DND-41 (cell line): ENCODE measurements at regions not wholly inside any gene's neighbourhood (a gene's known extent, or its start where the extent isn't known, plus 50 kb on each side); places are given as distances from the start of the nearest gene placed in this dataset.

ENCODE experiments used
- EZH2 ChIP-seq: IDR thresholded peaks from 3 replicates; pipeline ENCODE4 v1.6.1; 2012; ENCODE audit warnings: borderline replicate concordance, low read depth, mild to moderate bottlenecking, moderate library complexity, low read length, inconsistent platforms; ENCODE audit not compliant: severe bottlenecking
- TF ChIP-seq, protein P1 (sequence below): IDR thresholded peaks from 2 replicates; pipeline ENCODE4 v1.5.1; 2012; ENCODE audit warnings: borderline replicate concordance, low read length, moderate library complexity, mild to moderate bottlenecking; ENCODE audit not compliant: poor library complexity, severe bottlenecking; ENCODE audit errors: extremely low read depth

DNA sequence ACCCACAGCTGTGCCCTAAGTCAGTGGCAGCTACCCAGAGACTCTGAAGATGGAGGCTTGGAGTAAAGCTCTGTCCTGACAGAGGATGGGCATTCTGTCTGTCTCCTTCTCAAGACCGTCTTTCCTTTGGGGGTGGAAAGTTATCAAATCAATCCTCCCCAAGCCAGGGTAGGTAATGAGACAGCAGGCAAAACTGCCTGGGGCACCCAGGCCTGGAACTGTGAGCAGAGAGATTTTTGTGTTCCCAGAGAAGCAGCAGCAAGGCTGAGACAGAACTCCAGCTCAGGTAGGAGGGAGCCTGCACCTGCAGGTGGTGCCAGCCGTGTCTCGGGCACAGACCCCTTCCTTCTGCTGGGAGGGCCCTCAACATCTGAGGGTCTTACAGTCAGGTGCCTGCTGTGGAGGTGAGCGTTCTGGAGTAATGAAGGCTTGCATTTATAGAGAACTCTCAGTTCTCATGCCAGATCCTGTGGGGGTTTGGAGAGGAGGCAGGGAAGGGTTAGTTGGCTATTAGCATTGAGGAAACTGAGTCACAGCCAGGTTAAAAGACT lies 95.6 kb downstream of the RIPK4 start:
- TF ChIP-seq, protein P1, sequence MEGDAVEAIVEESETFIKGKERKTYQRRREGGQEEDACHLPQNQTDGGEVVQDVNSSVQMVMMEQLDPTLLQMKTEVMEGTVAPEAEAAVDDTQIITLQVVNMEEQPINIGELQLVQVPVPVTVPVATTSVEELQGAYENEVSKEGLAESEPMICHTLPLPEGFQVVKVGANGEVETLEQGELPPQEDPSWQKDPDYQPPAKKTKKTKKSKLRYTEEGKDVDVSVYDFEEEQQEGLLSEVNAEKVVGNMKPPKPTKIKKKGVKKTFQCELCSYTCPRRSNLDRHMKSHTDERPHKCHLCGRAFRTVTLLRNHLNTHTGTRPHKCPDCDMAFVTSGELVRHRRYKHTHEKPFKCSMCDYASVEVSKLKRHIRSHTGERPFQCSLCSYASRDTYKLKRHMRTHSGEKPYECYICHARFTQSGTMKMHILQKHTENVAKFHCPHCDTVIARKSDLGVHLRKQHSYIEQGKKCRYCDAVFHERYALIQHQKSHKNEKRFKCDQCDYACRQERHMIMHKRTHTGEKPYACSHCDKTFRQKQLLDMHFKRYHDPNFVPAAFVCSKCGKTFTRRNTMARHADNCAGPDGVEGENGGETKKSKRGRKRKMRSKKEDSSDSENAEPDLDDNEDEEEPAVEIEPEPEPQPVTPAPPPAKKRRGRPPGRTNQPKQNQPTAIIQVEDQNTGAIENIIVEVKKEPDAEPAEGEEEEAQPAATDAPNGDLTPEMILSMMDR: no peak
- no peak for TF ChIP-seq EZH2
